T-cell (primary cell): ENCODE measurements at regions not wholly inside any gene's neighbourhood (a gene's known extent, or its start where the extent isn't known, plus 50 kb on each side); places are given as distances from the start of the nearest gene placed in this dataset.
"Not testable (repeated sequence)": the region's sequence is repeated elsewhere in the genome, so short reads cannot be mapped to it uniquely, and the experiment has no call there.

Experiments
- ATAC-seq, 4 experiments: fragments of 200-7000 bp in 3 of 4; fragments of 150-1000 bp in 1 of 4; cut with Tn5 transposase; replicated peaks in 1 of 4; 1 replicate in 3 of 4; 2 replicates in 1 of 4; pipeline ENCODE4 v1.10.0; 2021; ENCODE audit warnings: moderate library complexity in 3 of 4, mild to moderate bottlenecking in 2 of 4, moderate number of reproducible peaks in 1 of 4
- CTCF ChIA-PET, 2 donors: fragments of 300-600 bp; sonication (Branson Sonifier 250); formaldehyde crosslinking; loops; one replicate each; lab custom pipeline; 2022; ENCODE audit warnings: antibody characterized with exemption in 2 of 2; lab: Charles Lee
- POLR2A ChIA-PET, 2 donors: fragments of 300-600 bp; sonication (Branson Sonifier 250); formaldehyde crosslinking; loops; one replicate each; lab custom pipeline; 2022; ENCODE audit warnings: antibody characterized with exemption in 2 of 2; lab: Charles Lee
- DNase-seq, 35 experiments: peaks; one replicate each; pipeline versions ENCODE4 v3.0.0 to v3.0.0-alpha.2; 2013 to 2023
- H3K27ac ChIP-seq: one replicate; pipeline ENCODE4 v1.5.1; 2013; ENCODE audit warnings: low read length
- H3K27me3 ChIP-seq, 2 experiments: replicated peaks in 1 of 2; 1 replicate in 1 of 2; 2 replicates in 1 of 2; pipeline versions ENCODE4 v1.6.1 to v1.7.0; 2013; ENCODE audit warnings: low read length in 1 of 2, mixed read lengths in 1 of 2; ENCODE audit not compliant: control insufficient read depth in 2 of 2, insufficient read depth in 2 of 2; ENCODE audit errors: extremely low read depth in 1 of 2
- H3K36me3 ChIP-seq, 2 donors: 1 replicate in 1 of 2; 2 replicates in 1 of 2; pipeline versions ENCODE4 v1.6.1 to v1.7.0; 2013; ENCODE audit warnings: low read length in 1 of 2; ENCODE audit not compliant: control insufficient read depth in 2 of 2, insufficient read depth in 1 of 2; ENCODE audit errors: extremely low read depth in 1 of 2
- H3K4me1 ChIP-seq, 2 experiments: 1 replicate in 1 of 2; 2 replicates in 1 of 2; pipeline versions ENCODE4 v1.6.1 to v1.7.0; 2013; ENCODE audit warnings: low read length in 2 of 2, mixed read lengths in 1 of 2; ENCODE audit not compliant: insufficient read depth in 2 of 2, control insufficient read depth in 1 of 2; ENCODE audit errors: extremely low read depth in 1 of 2
- H3K4me3 ChIP-seq, 2 donors: 1 replicate in 1 of 2; 2 replicates in 1 of 2; pipeline versions ENCODE4 v1.5.1 to v1.7.0; 2013; ENCODE audit warnings: mild to moderate bottlenecking in 2 of 2, low read length in 1 of 2, moderate library complexity in 1 of 2; ENCODE audit not compliant: control insufficient read depth in 1 of 2; ENCODE audit errors: extremely low read depth in 1 of 2
- H3K9me3 ChIP-seq: 2 replicates; pipeline ENCODE4 v1.7.0; 2013
- H3K27ac Mint-ChIP-seq, 2 donors: one replicate each; pipeline ENCODE4 v1.8.0; 2020 to 2021; ENCODE audit warnings: mild to moderate bottlenecking in 2 of 2, mixed read lengths in 2 of 2
- H3K27me3 Mint-ChIP-seq, 2 donors: one replicate each; pipeline ENCODE4 v1.8.0; 2021 to 2022; ENCODE audit warnings: mixed read lengths in 2 of 2
- H3K36me3 Mint-ChIP-seq: one replicate; pipeline ENCODE4 v1.8.0; 2021; ENCODE audit warnings: mixed read lengths
- H3K4me1 Mint-ChIP-seq, 3 donors: one replicate each; pipeline ENCODE4 v1.8.0; 2020 to 2022; ENCODE audit warnings: mixed read lengths in 3 of 3, mild to moderate bottlenecking in 1 of 3
- H3K4me3 Mint-ChIP-seq, 3 donors: one replicate each; pipeline ENCODE4 v1.8.0; 2020 to 2022; ENCODE audit warnings: mild to moderate bottlenecking in 3 of 3, mixed read lengths in 3 of 3, moderate library complexity in 3 of 3
- H3K9me3 Mint-ChIP-seq, 3 donors: one replicate each; pipeline ENCODE4 v1.8.0; 2020 to 2022; ENCODE audit warnings: mixed read lengths in 3 of 3
- WGBS: methylation state at CpG from one replicate; pipeline ENCODE4 v1.1.5; 2013; ENCODE audit warnings: missing lambda C conversion rate; ENCODE audit not compliant: insufficient coverage; 5-methylcytosine and 5-hydroxymethylcytosine counted together

DNA sequence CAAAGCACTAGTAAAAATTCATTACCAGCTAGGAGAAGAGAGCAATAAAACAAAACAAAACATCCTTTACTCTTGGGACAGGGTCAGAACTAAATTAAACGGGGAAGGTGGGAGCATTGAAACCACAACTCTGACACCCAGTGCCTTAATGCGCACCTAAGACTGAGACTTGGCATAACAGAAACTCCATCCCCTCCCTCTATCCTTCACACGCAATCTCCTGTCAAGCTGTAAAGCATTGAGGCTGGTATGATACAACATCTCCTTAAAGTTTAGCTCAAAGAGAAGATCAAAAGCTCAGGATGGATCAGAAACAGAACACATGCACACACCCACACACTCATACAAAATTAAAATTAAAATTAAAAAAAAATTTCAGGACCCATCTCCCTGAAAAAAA lies 951.3 kb downstream of the STIM2 start:
- Mint-ChIP-seq H3K9me3 (peaks cover 10 to 17% (median 16%) of the 10 kb centered on the region in 3 donors), H3K4me3 (no peak overlapping the region), H3K36me3 (no peaks in the 10 kb centered on the region), H3K27me3 (no peaks in the 10 kb centered on the region), H3K4me1 (no peaks in the 10 kb centered on the region), H3K27ac (no peak overlapping the region)
- ChIA-PET POLR2A (no interaction called here), CTCF (no interaction called here)
- 73% methylated on average over 2 of the region's 3 CpGs for WGBS
- no peak overlapping the region for H3K4me3 ChIP-seq
- H3K36me3 ChIP-seq: no peaks in the 10 kb centered on the region
- H3K27ac ChIP-seq: no peak overlapping the region
- ATAC-seq: no peak
- no peaks in the 10 kb centered on the region for H3K27me3 ChIP-seq
- H3K9me3 ChIP-seq: no peaks in the 10 kb centered on the region
- H3K4me1 ChIP-seq: no peaks in the 10 kb centered on the region
- DNase-seq: no peak

DNA sequence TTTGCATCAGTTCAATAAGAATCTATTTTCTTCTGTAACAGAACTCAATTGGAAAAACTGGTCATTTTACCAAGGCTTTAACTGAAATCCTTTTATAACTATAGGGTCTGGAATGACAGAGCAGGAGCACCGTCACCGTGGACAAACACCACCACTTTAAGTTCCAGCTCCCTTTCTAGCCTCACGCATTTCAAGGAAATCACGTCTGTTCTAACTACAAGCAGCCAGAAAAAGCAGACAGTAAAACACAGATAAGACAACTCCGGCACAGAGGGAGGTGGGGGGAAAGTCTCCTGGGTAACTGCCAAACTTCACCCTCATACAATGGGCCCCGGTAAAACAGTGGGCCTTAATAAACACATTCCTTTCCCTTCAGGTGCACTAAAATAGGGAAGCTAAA lies 952.6 kb downstream of the STIM2 start:
- ATAC-seq, POLR2A ChIA-PET, DNase-seq, H3K4me3 Mint-ChIP-seq, H3K36me3 Mint-ChIP-seq, H3K27ac Mint-ChIP-seq, H3K9me3 ChIP-seq, CTCF ChIA-PET, H3K27ac ChIP-seq, H3K4me1 ChIP-seq, H3K27me3 Mint-ChIP-seq, H3K4me1 Mint-ChIP-seq, H3K27me3 ChIP-seq, H3K4me3 ChIP-seq, H3K36me3 ChIP-seq: not testable (repeated sequence)
- WGBS: no CpG with 5 or more reads among the region's 6 CpGs
- peaks cover 13 to 22% (median 19%) of the 10 kb centered on the region in 3 donors for H3K9me3 Mint-ChIP-seq

DNA sequence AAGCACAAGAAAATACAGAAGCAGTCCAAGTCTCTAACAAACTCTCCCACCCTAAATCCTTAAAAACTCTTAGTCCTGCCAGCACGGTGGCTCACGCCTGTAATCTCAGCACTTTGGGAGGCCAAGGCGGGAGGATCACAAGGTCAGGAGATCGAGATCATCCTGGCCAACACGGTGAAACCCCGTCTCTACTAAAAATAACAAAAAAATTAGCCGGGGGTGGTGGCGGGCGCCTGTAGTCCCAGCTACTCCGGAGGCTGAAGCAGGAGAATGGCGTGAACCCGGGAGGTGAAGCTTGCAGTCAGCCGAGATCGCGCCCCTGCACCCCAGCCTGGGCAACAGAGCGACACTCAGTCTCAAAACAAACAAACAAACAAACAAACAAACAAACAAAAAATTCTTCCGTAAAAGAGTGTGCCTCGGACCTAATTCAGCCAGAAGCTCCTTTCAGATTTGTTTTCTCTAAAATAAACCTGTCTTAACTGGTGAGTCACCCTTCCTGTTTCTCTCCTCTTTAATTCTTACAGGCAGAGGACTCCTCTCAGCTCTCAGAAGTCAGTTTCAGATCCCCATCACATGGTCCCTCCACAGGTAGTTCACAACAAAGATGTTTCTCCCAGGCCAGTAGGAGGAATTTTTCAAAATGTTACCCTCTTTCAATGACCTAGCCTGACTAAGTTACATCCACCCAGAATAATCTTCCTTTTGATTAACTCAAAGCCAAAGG lies 953.2 kb downstream of the STIM2 start:
- H3K27ac ChIP-seq, H3K27me3 Mint-ChIP-seq, H3K4me1 ChIP-seq, H3K27me3 ChIP-seq, CTCF ChIA-PET, ATAC-seq, H3K4me1 Mint-ChIP-seq, H3K36me3 ChIP-seq, H3K4me3 Mint-ChIP-seq, H3K27ac Mint-ChIP-seq, H3K4me3 ChIP-seq, DNase-seq, POLR2A ChIA-PET, H3K9me3 ChIP-seq, H3K36me3 Mint-ChIP-seq: not testable (repeated sequence)
- H3K9me3 Mint-ChIP-seq: peaks cover 13 to 22% (median 21%) of the 10 kb centered on the region in 3 donors
- 90% methylated on average over 15 of the region's 18 CpGs for WGBS

DNA sequence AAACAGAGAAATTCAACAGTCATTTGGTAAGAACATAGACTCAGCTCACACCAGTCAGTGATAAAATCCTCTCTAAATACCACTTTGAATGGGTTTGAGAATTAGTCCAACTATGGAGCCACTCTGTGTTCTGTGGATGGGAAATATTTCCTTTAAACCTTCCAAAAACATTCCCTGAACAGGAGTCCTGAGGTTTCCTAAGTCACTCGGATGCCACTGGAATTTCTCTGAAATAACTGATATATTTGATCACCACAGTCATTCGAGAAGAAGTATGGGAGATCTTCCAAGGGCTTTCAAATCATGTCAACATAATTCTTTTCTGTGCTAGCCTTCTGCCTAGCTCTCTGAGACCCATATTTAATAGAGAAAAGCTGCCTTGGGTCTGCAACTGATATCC lies 958.6 kb downstream of the STIM2 start:
- Mint-ChIP-seq H3K27ac (no peak overlapping the region), H3K36me3 (no peaks in the 10 kb centered on the region), H3K4me1 (no peaks in the 10 kb centered on the region), H3K4me3 (no peak overlapping the region), H3K9me3 (peaks cover 8 to 19% (median 11%) of the 10 kb centered on the region in 3 donors), H3K27me3 (no peaks in the 10 kb centered on the region)
- Histone ChIP-seq H3K4me1 (no peaks in the 10 kb centered on the region), H3K27me3 (no peaks in the 10 kb centered on the region), H3K9me3 (no peaks in the 10 kb centered on the region), H3K36me3 (no peaks in the 10 kb centered on the region), H3K27ac (no peak overlapping the region), H3K4me3 (no peak overlapping the region)
- DNase-seq (no peak), ATAC-seq (no peak)
- WGBS: no CpG with 5 or more reads among the region's 2 CpGs
- CTCF ChIA-PET: no interaction called here
- POLR2A ChIA-PET: no interaction called here

DNA sequence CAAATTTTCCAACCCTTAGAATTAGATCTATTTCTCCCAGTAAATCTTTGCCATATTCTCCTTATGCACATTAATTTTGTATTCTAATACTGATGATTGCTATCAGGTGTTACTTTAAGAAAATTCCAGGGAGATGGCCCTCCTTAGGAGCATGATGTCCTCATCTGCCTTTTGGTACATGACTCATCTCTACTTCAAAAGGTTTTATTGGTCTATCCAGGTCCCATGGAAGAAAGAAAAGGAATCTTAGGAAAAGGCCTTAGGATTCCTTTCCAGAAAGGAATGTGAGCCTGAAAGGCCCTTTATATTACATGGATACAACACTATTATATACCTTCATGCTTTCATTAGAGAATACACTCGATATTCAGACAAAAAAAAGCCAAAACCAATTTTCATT lies 968.2 kb downstream of the STIM2 start:
- Histone ChIP-seq H3K36me3 (no peaks in the 10 kb centered on the region), H3K9me3 (no peaks in the 10 kb centered on the region), H3K27me3 (no peaks in the 10 kb centered on the region), H3K27ac (no peak overlapping the region), H3K4me1 (no peaks in the 10 kb centered on the region), H3K4me3 (no peak overlapping the region)
- no peaks in the 10 kb centered on the region for H3K4me1 Mint-ChIP-seq
- no peak for DNase-seq
- no peak for ATAC-seq
- ChIA-PET POLR2A (no interaction called here), CTCF (no interaction called here)
- peaks cover 0 to 8% (median 8%) of the 10 kb centered on the region in 3 donors for H3K9me3 Mint-ChIP-seq
- H3K4me3 Mint-ChIP-seq: no peak overlapping the region
- H3K27ac Mint-ChIP-seq: no peak overlapping the region
- WGBS: no CpG with 5 or more reads among the region's 1 CpG
- H3K36me3 Mint-ChIP-seq: no peaks in the 10 kb centered on the region
- H3K27me3 Mint-ChIP-seq: no peaks in the 10 kb centered on the region

DNA sequence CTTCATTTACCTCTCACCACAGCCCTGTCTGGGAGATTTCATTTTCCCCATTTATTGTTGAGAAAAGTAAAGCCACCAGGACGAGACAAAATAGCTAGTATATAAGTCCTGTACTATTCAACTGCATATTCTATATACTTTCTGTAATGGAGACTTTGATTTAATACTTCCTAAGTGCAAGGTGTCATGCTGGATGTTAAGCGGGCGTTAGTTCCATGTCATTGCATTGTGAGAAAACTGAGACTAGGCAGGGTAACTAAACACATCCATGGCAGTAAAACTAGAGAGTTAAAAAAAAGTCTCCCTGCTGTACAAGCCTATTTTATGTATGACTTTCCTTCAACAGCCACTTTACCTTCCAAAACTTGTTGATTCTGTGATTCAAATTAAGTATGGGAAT lies 969.6 kb downstream of the STIM2 start:
- H3K4me1 Mint-ChIP-seq: no peaks in the 10 kb centered on the region
- Histone ChIP-seq H3K27ac (no peak overlapping the region), H3K9me3 (no peaks in the 10 kb centered on the region), H3K4me1 (no peaks in the 10 kb centered on the region), H3K27me3 (no peaks in the 10 kb centered on the region), H3K4me3 (no peak overlapping the region), H3K36me3 (no peaks in the 10 kb centered on the region)
- ChIA-PET CTCF (no interaction called here), POLR2A (interaction anchor here in 1 of 2 donors (0.6 kb wide), 1 partner anchor 295 kb away, joined by 3 read pairs; no protein-coding TSS in a partner anchor)
- H3K9me3 Mint-ChIP-seq: peaks cover 0 to 9% (median 7%) of the 10 kb centered on the region in 3 donors
- WGBS: no CpG with 5 or more reads among the region's 3 CpGs
- H3K27me3 Mint-ChIP-seq: no peaks in the 10 kb centered on the region
- DNase-seq (no peak), ATAC-seq (no peak)
- H3K36me3 Mint-ChIP-seq: no peaks in the 10 kb centered on the region
- H3K27ac Mint-ChIP-seq: no peak overlapping the region
- H3K4me3 Mint-ChIP-seq: no peak overlapping the region

DNA sequence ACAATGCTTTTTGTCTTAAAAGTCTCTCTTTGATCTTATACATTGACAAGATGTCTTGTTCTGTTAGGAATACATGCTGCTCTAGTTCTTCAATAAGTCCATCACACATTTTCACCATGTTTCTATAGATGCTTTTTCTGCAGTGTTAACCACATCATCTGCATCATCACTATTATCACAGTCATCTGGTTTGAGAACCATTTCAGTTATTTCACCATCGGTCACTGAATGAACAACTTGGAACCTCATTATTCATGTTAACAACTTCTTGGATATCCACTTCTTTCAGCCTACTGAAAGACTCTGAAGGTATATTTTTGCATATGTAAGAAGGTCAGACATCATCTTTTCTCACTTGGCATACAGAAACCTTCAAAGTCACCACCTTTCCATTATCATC lies 975.2 kb downstream of the STIM2 start:
- ChIA-PET CTCF (no interaction called here), POLR2A (no interaction called here)
- no peak for DNase-seq
- H3K27me3 ChIP-seq: no peaks in the 10 kb centered on the region
- H3K4me3 Mint-ChIP-seq: no peak overlapping the region
- H3K4me3 ChIP-seq: no peak overlapping the region
- no peaks in the 10 kb centered on the region for H3K36me3 Mint-ChIP-seq
- ATAC-seq: no peak
- H3K9me3 ChIP-seq: no peaks in the 10 kb centered on the region
- no peaks in the 10 kb centered on the region for H3K36me3 ChIP-seq
- peaks cover 0 to 18% (median 10%) of the 10 kb centered on the region in 3 donors for H3K9me3 Mint-ChIP-seq
- WGBS: no CpG with 5 or more reads among the region's 1 CpG
- H3K27ac ChIP-seq: no peak overlapping the region
- H3K27me3 Mint-ChIP-seq: no peaks in the 10 kb centered on the region
- H3K4me1 Mint-ChIP-seq: no peaks in the 10 kb centered on the region
- no peaks in the 10 kb centered on the region for H3K4me1 ChIP-seq
- no peak overlapping the region for H3K27ac Mint-ChIP-seq
